ENCODE measurements at regions not wholly inside any gene's neighbourhood (a gene's known extent, or its start where the extent isn't known, plus 50 kb on each side); places are given as distances from the start of the nearest gene placed in this dataset.

DNA sequence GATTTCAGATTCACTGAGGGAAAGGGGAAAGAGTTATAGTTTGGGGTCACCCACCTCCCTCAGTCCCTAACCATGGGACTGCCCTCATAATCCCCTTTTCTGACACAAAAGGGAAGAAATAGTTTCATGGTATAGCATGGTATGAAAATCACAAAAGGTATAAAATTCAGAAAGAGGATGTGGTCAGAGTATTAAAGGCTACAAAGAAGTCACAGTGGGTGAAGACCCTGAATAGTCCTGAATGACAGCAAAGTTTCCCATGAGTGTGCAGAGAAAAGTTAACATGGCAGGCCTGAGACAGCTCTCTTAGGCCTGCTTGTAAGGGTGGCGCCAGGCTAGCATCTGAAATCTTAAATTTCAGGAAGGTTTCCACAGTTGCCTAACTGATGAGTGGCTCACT is 290.6 kb upstream of the ZNF608 start:
- dilution Hi-C loops (cut with MboI; ENCODE audit: extremely low pct_ligation_motif_present, low sequenced_read_pairs), result no loop called here
- Histone ChIP-seq H3K4me3 (replicated peaks in 1 of 3; ENCODE audit: insufficient read depth in 1 of 3, low read depth in 1 of 3, low read length in 3 of 3) (no peak overlapping the region), H4K20me1 (replicated peaks; ENCODE audit: control insufficient read depth, extremely low read depth, insufficient read depth, low read length) (no peaks in the 10 kb centered on the region), H2AFZ (ENCODE audit: low read depth, low read length) (no peak overlapping the region), H3K9me1 (replicated peaks; ENCODE audit: control insufficient read depth, extremely low read depth, insufficient read depth, low read length) (no peaks in the 10 kb centered on the region), H3K27me3 (ENCODE audit: control insufficient read depth in 2 of 2, insufficient read depth in 2 of 2, low read length in 2 of 2) (no peaks in the 10 kb centered on the region), H3K36me3 (ENCODE audit: control insufficient read depth in 2 of 2, extremely low read depth in 1 of 2, insufficient read depth in 2 of 2, low read length in 2 of 2) (no peaks in the 10 kb centered on the region), H3K4me1 (ENCODE audit: control insufficient read depth, extremely low read depth, insufficient read depth, low read length) (no peaks in the 10 kb centered on the region), H3K79me2 (ENCODE audit: control insufficient read depth, insufficient read depth, low read length) (no peaks in the 10 kb centered on the region), H3K9me3 (replicated peaks; ENCODE audit: control insufficient read depth, insufficient read depth, low read length) (no peaks in the 10 kb centered on the region), H3K9ac (replicated peaks; ENCODE audit: extremely low read depth, insufficient read depth, low read length) (no peak overlapping the region), H3K4me2 (ENCODE audit: insufficient read depth, low read length) (no peak overlapping the region), H3K27ac (ENCODE audit: insufficient read depth, low read depth, low read length) (no peak overlapping the region)
- no peak for FAIRE-seq
- BruUV-seq (replicated peaks), result no TSS peak
- intact Hi-C loops (cut with micrococcal nuclease), result no loop called here
- no peak for DNase-seq (ENCODE audit: low read depth, low spot score)
- ChIA-PET CTCF (no interaction called here), POLR2A (no interaction called here)
- TF ChIP-seq POLR2AphosphoS5 (IDR thresholded peaks at IDR 0.05; ENCODE audit: insufficient read depth, low read depth, low read length), result no peak
- TF ChIP-seq, protein P1, sequence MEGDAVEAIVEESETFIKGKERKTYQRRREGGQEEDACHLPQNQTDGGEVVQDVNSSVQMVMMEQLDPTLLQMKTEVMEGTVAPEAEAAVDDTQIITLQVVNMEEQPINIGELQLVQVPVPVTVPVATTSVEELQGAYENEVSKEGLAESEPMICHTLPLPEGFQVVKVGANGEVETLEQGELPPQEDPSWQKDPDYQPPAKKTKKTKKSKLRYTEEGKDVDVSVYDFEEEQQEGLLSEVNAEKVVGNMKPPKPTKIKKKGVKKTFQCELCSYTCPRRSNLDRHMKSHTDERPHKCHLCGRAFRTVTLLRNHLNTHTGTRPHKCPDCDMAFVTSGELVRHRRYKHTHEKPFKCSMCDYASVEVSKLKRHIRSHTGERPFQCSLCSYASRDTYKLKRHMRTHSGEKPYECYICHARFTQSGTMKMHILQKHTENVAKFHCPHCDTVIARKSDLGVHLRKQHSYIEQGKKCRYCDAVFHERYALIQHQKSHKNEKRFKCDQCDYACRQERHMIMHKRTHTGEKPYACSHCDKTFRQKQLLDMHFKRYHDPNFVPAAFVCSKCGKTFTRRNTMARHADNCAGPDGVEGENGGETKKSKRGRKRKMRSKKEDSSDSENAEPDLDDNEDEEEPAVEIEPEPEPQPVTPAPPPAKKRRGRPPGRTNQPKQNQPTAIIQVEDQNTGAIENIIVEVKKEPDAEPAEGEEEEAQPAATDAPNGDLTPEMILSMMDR (IDR thresholded peaks at IDR 0.05; ENCODE audit: extremely low read depth in 1 of 2, insufficient read depth in 1 of 2, low read depth in 1 of 2, low read length in 2 of 2), result no peak
- TF ChIP-seq JUN (IDR thresholded peaks at IDR 0.05; ENCODE audit: borderline replicate concordance, insufficient read depth, insufficient read length, low read depth), result no peak
- TF ChIP-seq, protein P2, sequence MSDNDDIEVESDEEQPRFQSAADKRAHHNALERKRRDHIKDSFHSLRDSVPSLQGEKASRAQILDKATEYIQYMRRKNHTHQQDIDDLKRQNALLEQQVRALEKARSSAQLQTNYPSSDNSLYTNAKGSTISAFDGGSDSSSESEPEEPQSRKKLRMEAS (IDR thresholded peaks at IDR 0.05; ENCODE audit: insufficient read depth, insufficient read length), result no peak
- TF ChIP-seq MYC (IDR thresholded peaks at IDR 0.05; ENCODE audit: low read depth, low read length), result no peak
- TF ChIP-seq POLR2A (IDR thresholded peaks at IDR 0.05; ENCODE audit: low read depth, low read length), result no peak
- no peak for TF ChIP-seq FOS (IDR thresholded peaks at IDR 0.05; ENCODE audit: borderline replicate concordance, insufficient read depth, low read length)
- no peak for TF ChIP-seq EZH2 (IDR thresholded peaks at IDR 0.05; ENCODE audit: borderline replicate concordance, low read depth, low read length, severe bottlenecking)
- TF ChIP-seq GATA2 (IDR thresholded peaks at IDR 0.05; ENCODE audit: insufficient read depth, insufficient read length, low read depth, low read length), result no peak

All from endothelial cell of umbilical vein (primary cell).